ENCODE measurements at regions not wholly inside any gene's neighbourhood (a gene's known extent, or its start where the extent isn't known, plus 50 kb on each side); places are given as distances from the start of the nearest gene placed in this dataset.
A peak's percentile ranks its signal among the peaks of the same experiment; 100 is the strongest.
"Not testable (repeated sequence)": the region's sequence is repeated elsewhere in the genome, so short reads cannot be mapped to it uniquely, and the experiment has no call there.

DNA sequence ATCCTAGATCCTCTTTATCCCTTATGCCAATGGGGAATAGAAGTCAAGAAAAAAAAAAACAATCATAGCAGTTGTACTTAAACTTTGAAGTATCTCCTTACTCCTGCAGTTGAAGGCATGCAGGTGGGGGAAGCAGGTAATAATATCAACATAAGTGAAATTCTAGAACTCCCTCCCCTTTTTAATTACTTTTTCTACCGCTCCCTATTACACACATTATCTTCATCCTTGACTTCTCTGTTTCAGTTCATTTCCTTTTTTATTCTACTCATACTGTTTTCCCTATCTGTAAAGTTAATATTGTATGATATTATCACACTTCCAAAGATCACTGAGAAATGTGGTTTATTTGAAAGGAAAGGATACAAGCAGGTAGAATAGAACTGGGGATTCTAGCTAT lies 962.0 kb downstream of the PLA2G4A start:
- H3K36me3 ChIP-seq = no peaks in the 10 kb centered on the region
- H3K4me3 ChIP-seq = no peak overlapping the region
- DNase-seq = no peak
- H3K27me3 ChIP-seq = no peaks in the 10 kb centered on the region
- H3K9me3 ChIP-seq = no peaks in the 10 kb centered on the region

DNA sequence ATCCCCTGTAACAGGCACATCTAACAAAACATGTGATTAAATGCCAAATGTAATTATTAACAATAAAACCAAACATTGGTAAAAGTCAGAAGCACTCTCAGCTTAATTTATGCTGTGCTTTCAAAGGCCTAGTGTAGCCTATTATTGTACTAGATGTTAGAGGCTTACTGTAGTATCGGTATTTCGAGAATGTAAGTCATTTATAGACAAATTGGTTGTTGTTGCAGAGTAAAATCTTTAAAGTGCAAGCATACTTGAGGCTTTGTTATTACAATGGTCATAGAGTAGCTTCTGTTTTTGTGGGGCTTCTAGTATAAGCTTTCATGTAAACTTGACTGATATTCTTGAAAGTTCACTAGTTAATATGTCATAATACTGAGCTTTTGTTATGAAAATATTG lies 965.8 kb downstream of the PLA2G4A start:
- Histone ChIP-seq H3K9me3 (no peaks in the 10 kb centered on the region), H3K36me3 (no peaks in the 10 kb centered on the region), H3K27me3 (no peaks in the 10 kb centered on the region), H3K4me3 (no peak overlapping the region)
- no peak for DNase-seq

DNA sequence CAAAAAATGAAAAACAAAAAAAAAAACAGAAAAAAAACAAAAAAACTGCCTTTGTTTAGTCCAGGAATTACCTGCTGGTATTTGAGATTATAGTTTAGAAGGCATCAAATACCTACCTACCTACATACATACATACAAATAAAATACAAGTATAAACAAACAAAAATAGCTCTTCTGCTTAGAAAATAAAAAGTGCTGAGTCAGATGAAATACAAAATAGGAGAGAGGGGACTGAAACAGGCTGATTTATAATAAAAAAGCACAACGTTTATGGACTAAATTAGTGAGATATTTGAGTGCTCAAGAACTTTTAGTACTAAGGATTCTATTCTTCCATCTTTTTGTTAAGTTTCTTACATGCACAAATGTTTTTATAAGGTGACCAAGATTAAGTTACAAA lies 980.8 kb downstream of the PLA2G4A start:
- Histone ChIP-seq H3K9me3 (peaks cover 5% of the 10 kb centered on the region; the same call in 1 of the 2 replicates), H3K36me3 (no peaks in the 10 kb centered on the region), H3K27me3 (no peaks in the 10 kb centered on the region), H3K4me3 (no peak overlapping the region)
- DNase-seq = no peak

DNA sequence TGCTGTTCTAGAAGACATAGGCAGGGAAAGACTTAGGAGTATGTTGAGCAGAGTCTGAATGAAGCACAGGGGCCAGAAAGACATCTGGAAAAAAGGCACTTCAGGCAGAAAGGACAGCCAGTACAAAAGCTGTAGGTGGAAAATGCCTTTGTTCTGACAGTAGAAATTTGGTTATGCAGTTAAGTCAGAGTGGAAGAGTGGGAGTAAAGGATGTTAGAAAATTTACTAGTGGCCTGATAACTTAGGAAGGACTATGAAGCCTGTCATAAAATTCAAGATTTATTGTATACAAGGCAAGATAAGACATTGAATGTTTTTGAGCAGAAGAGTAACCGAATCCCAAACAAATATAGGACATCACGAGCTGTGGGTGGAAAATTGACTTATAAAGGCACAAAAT lies 987.9 kb downstream of the PLA2G4A start:
- no peak overlapping the region for H3K4me3 ChIP-seq
- DNase-seq = no peak

DNA sequence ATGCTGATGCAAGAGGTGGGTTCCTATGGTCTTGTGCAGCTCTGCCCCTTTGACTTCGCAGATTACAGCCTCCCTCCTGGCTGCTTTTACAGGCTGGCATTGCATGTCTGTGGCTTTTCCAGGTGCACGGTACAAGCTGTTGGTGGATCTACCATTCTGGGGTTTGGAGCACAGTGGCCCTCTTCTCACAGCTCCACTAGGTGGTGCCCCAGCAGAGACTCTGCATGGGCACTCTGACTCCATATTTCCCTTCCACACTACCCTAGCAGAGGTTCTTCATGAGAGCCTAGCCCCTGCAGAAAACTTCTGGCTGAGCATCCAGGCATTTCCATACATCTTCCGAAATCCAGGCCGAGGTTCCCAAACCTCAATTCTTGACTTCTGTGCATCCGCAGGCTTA lies 989.0 kb downstream of the PLA2G4A start:
- H3K27me3 ChIP-seq = no peaks in the 10 kb centered on the region
- H3K4me3 ChIP-seq = no peak overlapping the region
- H3K36me3 ChIP-seq = no peaks in the 10 kb centered on the region
- peaks cover 7% of the 10 kb centered on the region; the same call in 1 of the 2 replicates for H3K9me3 ChIP-seq
- DNase-seq = no peak

More for the DNA sequence above, 987.9 kb downstream of the PLA2G4A start:
- Histone ChIP-seq H3K9me3 (no peaks in the 10 kb centered on the region), H3K27me3 (no peaks in the 10 kb centered on the region), H3K36me3 (no peaks in the 10 kb centered on the region)

DNA sequence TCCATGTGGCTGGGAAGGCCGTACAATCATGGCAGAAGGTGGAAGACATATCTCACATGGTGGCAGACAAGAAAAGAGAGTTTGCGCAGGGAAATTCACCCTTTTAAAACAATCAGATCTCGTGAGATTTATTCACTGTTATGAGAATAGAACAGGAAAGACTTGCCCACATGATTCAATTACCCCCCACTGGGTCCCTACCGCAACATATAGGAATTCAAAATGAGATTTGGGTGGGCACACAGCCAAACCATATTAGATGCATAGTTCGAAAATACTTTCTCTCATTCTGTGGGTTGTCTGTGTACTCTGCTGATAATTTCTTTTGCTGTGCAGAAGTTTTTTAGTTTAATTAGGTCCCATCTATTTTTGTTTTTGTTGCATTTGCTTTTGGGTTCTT lies 990.3 kb downstream of the PLA2G4A start:
- H3K9me3 ChIP-seq = peaks cover 7% of the 10 kb centered on the region; the same call in 1 of the 2 replicates
- no peaks in the 10 kb centered on the region for H3K27me3 ChIP-seq
- DNase-seq = no peak
- no peaks in the 10 kb centered on the region for H3K36me3 ChIP-seq
- H3K4me3 ChIP-seq = no peak overlapping the region

DNA sequence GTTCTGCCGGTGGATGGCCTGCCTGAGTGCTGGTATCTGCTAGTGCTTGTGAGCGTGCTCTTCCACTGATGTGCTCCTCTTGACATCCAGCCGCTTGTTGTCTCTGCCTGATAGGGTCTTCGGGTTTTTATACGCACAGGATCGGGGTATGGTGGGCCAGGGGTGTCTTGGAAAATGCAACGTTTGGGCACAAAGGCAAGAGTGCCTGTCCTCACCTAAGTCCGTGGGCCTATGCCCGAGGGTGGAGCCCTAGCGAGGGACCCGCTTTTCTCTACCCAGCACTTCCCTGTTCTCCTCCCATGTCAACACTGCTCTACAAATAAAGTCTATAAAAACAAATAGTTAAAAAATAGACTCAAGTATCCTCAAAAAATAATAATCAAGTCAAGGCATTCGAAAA lies 1007.8 kb downstream of the PLA2G4A start:
- peaks cover 8% of the 10 kb centered on the region; the same call in 1 of the 2 replicates for H3K9me3 ChIP-seq
- no peaks in the 10 kb centered on the region for H3K36me3 ChIP-seq
- H3K27me3 ChIP-seq = no peaks in the 10 kb centered on the region
- no peak overlapping the region for H3K4me3 ChIP-seq
- DNase-seq = no peak

DNA sequence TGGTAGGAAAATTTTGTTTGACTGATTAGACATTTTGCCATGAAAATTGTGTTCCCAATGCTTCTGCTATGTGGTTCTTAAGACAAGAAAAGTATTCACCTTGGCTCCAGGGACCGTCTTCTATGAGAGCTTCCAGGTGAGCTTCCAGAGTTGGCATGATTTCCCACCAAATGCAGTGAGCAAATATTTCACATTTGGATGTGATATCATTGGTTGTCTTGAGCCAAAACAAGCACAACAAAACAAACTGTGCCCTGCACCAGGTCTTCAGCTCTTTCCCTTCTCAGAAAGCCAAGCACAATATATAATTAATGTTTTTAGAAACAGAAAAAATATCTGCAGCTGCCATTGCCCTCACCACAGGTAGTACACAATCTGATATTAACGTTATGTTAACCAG lies 1009.0 kb downstream of the PLA2G4A start:
- no peaks in the 10 kb centered on the region for H3K36me3 ChIP-seq
- no peak for DNase-seq
- no peak overlapping the region for H3K4me3 ChIP-seq
- H3K27me3 ChIP-seq = no peaks in the 10 kb centered on the region
- H3K9me3 ChIP-seq = peaks cover 8% of the 10 kb centered on the region; the same call in 1 of the 2 replicates

DNA sequence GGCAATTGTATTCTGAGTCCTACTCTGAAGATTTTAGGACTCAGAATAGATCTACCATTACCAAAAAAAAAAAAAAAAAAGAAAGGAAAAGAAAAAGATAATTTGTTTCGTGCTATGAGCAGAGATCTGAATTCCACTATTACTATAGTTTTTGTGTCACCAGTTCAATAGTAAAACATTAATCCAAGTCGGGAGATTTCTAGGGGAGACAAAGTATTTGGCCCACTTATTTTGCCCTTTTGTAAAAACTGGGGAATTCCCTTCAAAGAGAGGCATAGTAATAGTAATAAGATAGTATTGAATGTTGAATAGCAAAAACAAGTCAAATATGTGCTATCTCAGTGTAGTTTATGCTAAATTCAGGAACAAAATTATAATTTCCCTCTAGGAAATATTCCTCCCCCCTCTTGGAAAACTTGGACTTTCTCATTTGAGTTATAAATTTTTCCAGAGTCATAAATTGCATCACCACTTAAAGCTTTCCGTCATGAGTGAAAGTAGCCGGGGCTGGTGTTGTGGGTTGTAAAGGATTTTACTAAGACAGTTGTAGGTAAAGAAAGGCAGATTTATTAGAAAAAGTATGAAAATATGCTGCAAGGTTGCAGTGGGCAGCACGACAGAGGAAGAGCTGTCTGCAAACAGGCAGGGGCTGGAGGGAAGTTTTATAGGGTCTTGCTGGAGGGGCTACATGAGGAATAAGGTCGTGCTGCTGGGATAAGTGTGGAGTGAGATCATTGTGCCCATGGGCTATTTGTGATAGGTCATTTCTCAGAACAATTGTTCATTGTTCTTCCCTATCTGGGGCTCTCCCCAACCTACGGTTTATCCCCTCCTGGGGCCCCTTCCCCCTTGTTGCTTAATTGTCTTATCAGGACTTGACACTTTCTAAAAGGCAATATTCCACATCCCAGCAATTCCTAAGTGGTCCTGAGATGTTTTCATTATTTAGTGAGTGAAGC lies 1009.9 kb downstream of the PLA2G4A start:
- DNase-seq = no peak
- no peak overlapping the region for H3K4me3 ChIP-seq
- no peaks in the 10 kb centered on the region for H3K36me3 ChIP-seq
- H3K27me3 ChIP-seq = no peaks in the 10 kb centered on the region
- peaks cover 7% of the 10 kb centered on the region; the same call in 1 of the 2 replicates for H3K9me3 ChIP-seq

DNA sequence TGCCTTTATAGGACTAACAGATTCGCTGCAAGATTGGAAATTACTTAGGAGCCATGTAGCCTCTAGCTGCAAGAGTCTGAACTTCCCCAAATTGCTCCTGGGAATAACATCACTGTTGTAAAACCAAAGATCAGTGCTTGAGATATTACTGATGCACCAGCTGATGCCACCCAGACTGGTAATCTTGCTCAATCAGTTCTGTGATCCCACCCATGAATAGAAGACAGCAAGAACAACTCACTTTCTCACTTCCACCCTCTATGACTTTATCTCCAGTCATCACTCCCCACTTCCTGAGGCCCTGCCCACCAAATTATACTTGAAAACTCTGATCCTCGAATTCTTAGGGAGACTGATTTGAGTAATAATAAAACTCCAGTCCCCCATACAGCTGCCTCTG lies 1011.1 kb downstream of the PLA2G4A start:
- no peaks in the 10 kb centered on the region for H3K27me3 ChIP-seq
- no peak overlapping the region for H3K4me3 ChIP-seq
- DNase-seq = no peak

DNA sequence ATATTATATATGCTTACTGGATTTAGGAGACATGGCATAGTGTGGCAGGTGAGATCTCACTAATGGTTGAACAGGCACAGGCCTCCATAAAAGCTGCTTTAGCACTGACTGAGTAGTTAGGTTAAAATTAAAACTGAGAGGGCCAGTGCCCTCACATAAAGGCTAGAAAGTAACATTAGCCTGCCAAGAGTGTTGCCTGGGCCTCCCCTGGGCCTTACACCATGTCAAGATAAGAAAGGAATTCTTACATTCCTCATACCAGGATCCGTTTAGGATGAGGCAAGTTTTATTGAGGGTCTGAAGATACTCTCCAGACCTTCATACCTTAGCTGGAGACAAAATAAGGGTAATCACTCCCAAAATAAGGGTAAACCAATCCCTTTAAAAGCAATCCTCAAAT lies 1011.8 kb downstream of the PLA2G4A start:
- DNase-seq = no peak
- Histone ChIP-seq H3K36me3 (no peaks in the 10 kb centered on the region), H3K27me3 (no peaks in the 10 kb centered on the region), H3K4me3 (no peak overlapping the region), H3K9me3 (no peaks in the 10 kb centered on the region)

More for the DNA sequence above, 1011.1 kb downstream of the PLA2G4A start:
- Histone ChIP-seq H3K36me3 (no peaks in the 10 kb centered on the region), H3K9me3 (no peaks in the 10 kb centered on the region)

DNA sequence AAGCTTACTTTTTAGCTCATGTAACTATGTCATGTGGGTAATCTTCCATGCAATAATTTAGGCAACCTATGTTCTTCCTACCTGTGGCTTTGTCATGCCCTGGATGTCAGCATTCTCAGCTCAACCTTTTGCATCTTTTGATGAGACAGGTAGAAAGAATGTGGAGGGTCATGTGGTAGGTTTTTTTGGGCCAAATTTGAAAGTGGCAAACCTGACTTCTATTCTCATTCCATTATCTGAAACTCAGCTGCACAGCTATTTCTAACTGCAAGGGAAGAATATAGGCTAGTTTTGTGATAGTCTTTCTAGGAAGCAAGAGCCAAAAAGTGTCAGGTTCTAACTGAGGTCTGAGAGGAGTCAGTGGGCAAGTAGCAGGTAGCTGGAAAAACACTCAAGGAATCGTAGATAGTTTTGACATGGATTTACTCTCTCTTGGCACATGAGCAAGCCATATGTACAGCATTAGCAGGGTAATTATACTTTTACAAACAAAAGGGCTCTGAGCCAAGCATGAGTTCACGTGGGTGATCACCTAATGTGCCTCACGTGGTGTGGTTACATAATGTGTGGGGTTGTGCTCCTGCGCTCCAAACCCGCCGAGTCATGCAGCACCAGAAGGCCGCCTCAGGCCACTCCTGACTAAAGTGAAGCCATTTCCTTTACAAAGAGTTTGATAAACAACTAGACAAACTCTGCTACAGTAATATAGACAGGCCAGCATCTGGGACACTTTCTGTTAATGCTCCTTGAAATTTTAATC lies 1013.8 kb downstream of the PLA2G4A start:
- DNase-seq = peak; percentile 3
- Histone ChIP-seq H3K27me3 (no peaks in the 10 kb centered on the region), H3K9me3 (no peaks in the 10 kb centered on the region), H3K36me3 (no peaks in the 10 kb centered on the region), H3K4me3 (no peak overlapping the region)

DNA sequence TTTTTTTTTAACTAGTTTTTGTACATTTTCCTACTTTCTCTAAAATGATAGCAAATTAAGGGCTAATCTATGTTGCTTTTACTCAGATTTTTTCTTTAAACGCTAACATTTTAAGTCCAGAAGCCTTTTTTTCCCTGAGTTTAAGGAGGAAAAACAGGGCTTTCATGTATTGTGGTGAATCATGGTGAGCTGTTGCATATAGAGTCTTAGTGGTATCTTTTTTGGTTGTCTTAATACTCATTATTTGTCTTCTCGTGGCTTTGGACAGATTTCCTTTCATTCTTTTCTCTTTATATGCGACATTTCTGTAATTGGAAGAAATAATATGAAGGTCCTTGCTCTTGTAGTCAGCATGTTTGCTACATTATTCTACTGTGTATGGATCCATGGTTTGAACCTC lies 1015.6 kb downstream of the PLA2G4A start:
- H3K9me3 ChIP-seq = no peaks in the 10 kb centered on the region
- no peaks in the 10 kb centered on the region for H3K36me3 ChIP-seq
- no peak overlapping the region for H3K4me3 ChIP-seq
- no peaks in the 10 kb centered on the region for H3K27me3 ChIP-seq
- no peak for DNase-seq

DNA sequence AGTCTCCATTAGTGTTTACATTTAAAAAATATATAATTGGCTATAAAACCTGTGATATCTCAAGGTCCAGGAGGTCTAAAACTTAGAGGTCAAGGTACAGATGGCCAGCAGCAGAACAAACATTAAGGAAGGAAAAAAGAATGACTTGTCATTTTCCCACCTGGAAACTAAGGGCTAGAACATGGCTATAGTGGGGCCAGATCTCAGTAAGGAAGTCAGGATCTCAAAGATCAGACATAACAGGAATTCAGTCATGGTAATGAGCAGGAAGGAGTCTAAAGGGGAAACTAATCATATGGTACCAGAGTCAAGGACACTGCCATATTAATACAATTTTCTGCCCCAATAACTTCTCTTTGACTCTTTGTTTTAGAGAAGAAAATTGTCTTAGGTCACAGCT lies 1018.8 kb downstream of the PLA2G4A start:
- no peak for DNase-seq
- Histone ChIP-seq H3K9me3 (no peaks in the 10 kb centered on the region), H3K36me3 (no peaks in the 10 kb centered on the region), H3K27me3 (no peaks in the 10 kb centered on the region), H3K4me3 (no peak overlapping the region)

DNA sequence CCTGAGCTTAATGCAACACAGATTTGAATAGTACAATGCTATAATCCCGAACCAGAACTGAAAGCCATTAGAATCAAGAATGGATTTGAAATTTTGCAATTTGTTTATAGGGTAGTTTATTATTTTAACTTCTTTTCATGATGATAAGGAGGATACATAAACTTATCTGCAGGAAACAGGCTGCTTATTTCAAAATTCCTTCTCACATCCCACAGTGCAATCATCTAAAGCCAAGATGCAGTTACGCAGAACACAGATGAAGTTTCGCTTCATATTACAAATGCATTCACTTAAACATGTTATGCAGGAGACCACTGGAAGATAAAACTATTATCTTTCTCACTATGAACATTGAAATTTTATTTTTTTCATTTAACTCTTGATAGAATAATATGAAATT lies 1019.6 kb downstream of the PLA2G4A start:
- H3K9me3 ChIP-seq = no peaks in the 10 kb centered on the region
- H3K36me3 ChIP-seq = no peaks in the 10 kb centered on the region
- no peak overlapping the region for H3K4me3 ChIP-seq
- DNase-seq = no peak
- no peaks in the 10 kb centered on the region for H3K27me3 ChIP-seq

DNA sequence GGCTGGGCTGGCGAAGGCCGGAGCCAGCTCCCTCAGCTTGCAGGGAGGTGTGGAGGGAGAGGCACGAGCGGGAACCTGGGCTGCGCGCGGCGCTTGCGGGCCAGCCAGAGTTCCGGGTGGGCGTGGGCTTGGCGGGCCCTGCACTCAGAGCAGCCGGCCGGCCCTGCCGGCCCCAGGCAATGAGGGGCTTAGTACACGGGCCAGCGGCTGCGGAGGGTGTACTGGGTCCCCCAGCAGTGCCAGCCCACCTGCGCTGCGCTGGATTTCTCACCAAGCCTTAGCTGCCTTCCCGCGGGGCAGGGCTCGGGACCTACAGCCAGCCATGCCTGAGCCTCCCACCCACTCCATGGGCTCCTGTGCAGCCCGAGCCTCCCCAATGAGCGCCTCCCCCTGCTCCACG lies 1021.4 kb downstream of the PLA2G4A start:
- H3K27me3 ChIP-seq, H3K36me3 ChIP-seq, DNase-seq, H3K9me3 ChIP-seq, H3K4me3 ChIP-seq: not testable (repeated sequence)

DNA sequence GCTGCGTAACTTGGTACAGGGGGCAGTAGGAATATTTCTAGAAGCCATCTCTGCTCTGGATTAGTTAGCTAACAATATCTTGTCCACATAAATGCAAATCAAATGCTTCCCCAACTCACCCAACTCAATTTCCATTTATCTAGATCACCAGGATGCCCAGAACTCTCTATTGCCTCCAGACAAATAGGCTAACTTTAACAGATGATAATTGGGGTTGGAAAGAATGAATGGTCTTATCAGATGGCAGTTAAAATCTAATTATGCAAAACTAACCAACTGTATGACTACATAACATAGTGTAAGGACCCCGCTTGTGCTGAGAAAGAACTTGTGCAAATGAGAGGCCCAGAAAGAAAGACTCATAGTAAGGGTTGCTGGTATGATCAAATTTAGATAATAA lies 1024.8 kb downstream of the PLA2G4A start:
- Histone ChIP-seq H3K27me3 (no peaks in the 10 kb centered on the region), H3K36me3 (no peaks in the 10 kb centered on the region), H3K4me3 (no peak overlapping the region), H3K9me3 (no peaks in the 10 kb centered on the region)
- no peak for DNase-seq

Data from MG63 (cell line).